HCT116 (cell line): ENCODE measurements at regions not wholly inside any gene's neighbourhood (a gene's known extent, or its start where the extent isn't known, plus 50 kb on each side); places are given as distances from the start of the nearest gene placed in this dataset.

Experiments
- ATF3 ChIP-seq: IDR thresholded peaks from 2 replicates; pipeline ENCODE4 v1.6.1; 2012
- CBX3 ChIP-seq: IDR thresholded peaks from 2 replicates; pipeline ENCODE4 v1.6.1; 2012; ENCODE audit warnings: low read depth
- CTCF ChIP-seq, 3 experiments: fragments of 200-600 bp in 1 of 3; sonication (generic) in 1 of 3; IDR thresholded peaks in 2 of 3; conservative IDR thresholded peaks in 1 of 3; 2 replicates each; pipeline ENCODE4 v1.5.1; 2012 to 2017; ENCODE audit warnings: low read depth in 2 of 3, low read length in 2 of 3, antibody characterized with exemption in 1 of 3, borderline replicate concordance in 1 of 3, control low read depth in 1 of 3, mild to moderate bottlenecking in 1 of 3, mixed read lengths in 1 of 3, mixed run types in 1 of 3, moderate library complexity in 1 of 3; ENCODE audit not compliant: insufficient read depth in 1 of 3
- EZH2 ChIP-seq: fragments of 200-600 bp; sonication (generic); IDR thresholded peaks from 2 replicates; pipeline ENCODE4 v1.6.1; 2017; ENCODE audit warnings: antibody characterized with exemption, mixed run types
- MAX ChIP-seq: IDR thresholded peaks from 2 replicates; pipeline ENCODE4 v1.6.1; 2012
- POLR2A ChIP-seq: IDR thresholded peaks from 2 replicates; pipeline ENCODE4 v1.7.0; 2011; ENCODE audit warnings: borderline replicate concordance; ENCODE audit not compliant: insufficient read depth, insufficient read length; ENCODE audit errors: extremely low read depth
- POLR2AphosphoS5 ChIP-seq: IDR thresholded peaks from 2 replicates; pipeline ENCODE4 v1.6.1; 2011; ENCODE audit warnings: mild to moderate bottlenecking, low read depth, low read length, moderate library complexity
- RAD21 ChIP-seq: IDR thresholded peaks from 2 replicates; pipeline ENCODE4 v1.6.1; 2012; ENCODE audit warnings: low read depth, mild to moderate bottlenecking
- REST ChIP-seq: IDR thresholded peaks from 2 replicates; pipeline ENCODE4 v1.6.1; 2012; ENCODE audit warnings: low read depth
- SRF ChIP-seq: IDR thresholded peaks from 2 replicates; pipeline ENCODE4 v1.6.1; 2012; ENCODE audit warnings: low read depth
- ZBTB33 ChIP-seq: IDR thresholded peaks from 2 replicates; pipeline ENCODE4 v1.6.1; 2011; ENCODE audit warnings: mild to moderate bottlenecking, low read length, moderate library complexity; ENCODE audit not compliant: insufficient replicate concordance; ENCODE audit errors: extremely low read depth
- ZNF274 ChIP-seq: fragments of 200-500 bp; sonication (Bioruptor generic); IDR thresholded peaks from 2 replicates; pipeline ENCODE4 v1.6.1; 2014; ENCODE audit warnings: mild to moderate bottlenecking, low read depth, low read length, inconsistent platforms

- TF ChIP-seq CBX3 (no peak), POLR2A (no peak), CTCF (IDR thresholded peaks at IDR 0.05 in 2 of 3, conservative IDR thresholded peaks at IDR 0.05 in 1 of 3; ENCODE audit: borderline replicate concordance in 1 of 3, insufficient read depth in 1 of 3, low read depth in 2 of 3, low read length in 2 of 3) (no peak), ZNF274 (no peak), SRF (no peak), ZBTB33 (no peak), EZH2 (no peak), ATF3 (no peak), POLR2AphosphoS5 (no peak), RAD21 (no peak), REST (no peak), MAX (no peak)
Measured at GRCh38 chr2:198340846-198341245, 536.5 kb downstream of the PLCL1 start.
